GM21723 (cell line): ENCODE measurements at regions not wholly inside any gene's neighbourhood (a gene's known extent, or its start where the extent isn't known, plus 50 kb on each side); places are given as distances from the start of the nearest gene placed in this dataset.

Source experiments
- ATAC-seq: cut with Tn5 transposase; IDR thresholded peaks from one replicate; pipeline ENCODE4 v1.9.1; 2021; ENCODE audit warnings: mild to moderate bottlenecking, moderate library complexity; ENCODE audit not compliant: unreplicated experiment

GRCh38 chr1:38097284-38097898 lies 50.8 kb upstream of the POU3F1 start:
- ATAC-seq: no peak
